ENCODE measurements at regions not wholly inside any gene's neighbourhood (a gene's known extent, or its start where the extent isn't known, plus 50 kb on each side); places are given as distances from the start of the nearest gene placed in this dataset.

DNA sequence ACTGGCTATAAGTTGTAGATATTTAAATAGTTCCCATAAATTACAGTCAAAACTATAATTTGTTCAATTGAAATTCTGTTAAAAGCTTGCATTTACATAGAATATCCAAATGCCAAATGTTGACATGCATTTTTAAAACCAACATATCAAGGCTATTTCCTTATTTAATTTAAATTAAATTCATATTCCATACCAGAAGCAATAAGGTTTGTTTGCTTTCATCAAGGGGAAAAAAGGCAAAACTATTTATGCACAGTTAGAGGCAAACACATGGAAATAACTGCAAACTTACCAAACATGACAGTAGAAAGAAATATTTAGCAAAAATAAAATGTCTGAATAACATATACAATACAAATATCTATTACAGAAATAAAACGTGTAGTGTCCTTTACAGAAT, 1581.2 kb upstream of the TENM4 start:
- TF ChIP-seq, protein P1, sequence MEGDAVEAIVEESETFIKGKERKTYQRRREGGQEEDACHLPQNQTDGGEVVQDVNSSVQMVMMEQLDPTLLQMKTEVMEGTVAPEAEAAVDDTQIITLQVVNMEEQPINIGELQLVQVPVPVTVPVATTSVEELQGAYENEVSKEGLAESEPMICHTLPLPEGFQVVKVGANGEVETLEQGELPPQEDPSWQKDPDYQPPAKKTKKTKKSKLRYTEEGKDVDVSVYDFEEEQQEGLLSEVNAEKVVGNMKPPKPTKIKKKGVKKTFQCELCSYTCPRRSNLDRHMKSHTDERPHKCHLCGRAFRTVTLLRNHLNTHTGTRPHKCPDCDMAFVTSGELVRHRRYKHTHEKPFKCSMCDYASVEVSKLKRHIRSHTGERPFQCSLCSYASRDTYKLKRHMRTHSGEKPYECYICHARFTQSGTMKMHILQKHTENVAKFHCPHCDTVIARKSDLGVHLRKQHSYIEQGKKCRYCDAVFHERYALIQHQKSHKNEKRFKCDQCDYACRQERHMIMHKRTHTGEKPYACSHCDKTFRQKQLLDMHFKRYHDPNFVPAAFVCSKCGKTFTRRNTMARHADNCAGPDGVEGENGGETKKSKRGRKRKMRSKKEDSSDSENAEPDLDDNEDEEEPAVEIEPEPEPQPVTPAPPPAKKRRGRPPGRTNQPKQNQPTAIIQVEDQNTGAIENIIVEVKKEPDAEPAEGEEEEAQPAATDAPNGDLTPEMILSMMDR (IDR thresholded peaks at IDR 0.05): no peak
- no peak for TF ChIP-seq ZFX (IDR thresholded peaks at IDR 0.05; ENCODE audit: borderline replicate concordance)
